IgD-negative memory B cell (primary cell): ENCODE measurements at regions not wholly inside any gene's neighbourhood (a gene's known extent, or its start where the extent isn't known, plus 50 kb on each side); places are given as distances from the start of the nearest gene placed in this dataset.
"Not testable (repeated sequence)": the region's sequence is repeated elsewhere in the genome, so short reads cannot be mapped to it uniquely, and the experiment has no call there.

ENCODE experiments used
- H3K27ac Mint-ChIP-seq, 3 donors: one replicate each; pipeline ENCODE4 v1.8.0; 2020 to 2022; ENCODE audit warnings: mild to moderate bottlenecking in 3 of 3, mixed read lengths in 3 of 3, moderate library complexity in 1 of 3
- H3K27me3 Mint-ChIP-seq: one replicate; pipeline ENCODE4 v1.8.0; 2021; ENCODE audit warnings: mixed read lengths
- H3K36me3 Mint-ChIP-seq: one replicate; pipeline ENCODE4 v1.8.0; 2020; ENCODE audit warnings: mild to moderate bottlenecking, mixed read lengths
- H3K4me1 Mint-ChIP-seq, 3 donors: one replicate each; pipeline ENCODE4 v1.8.0; 2020 to 2022; ENCODE audit warnings: mixed read lengths in 3 of 3, mild to moderate bottlenecking in 1 of 3
- H3K4me3 Mint-ChIP-seq, 4 donors: one replicate each; pipeline ENCODE4 v1.8.0; 2020 to 2022; ENCODE audit warnings: mild to moderate bottlenecking in 4 of 4, mixed read lengths in 4 of 4, moderate library complexity in 3 of 4
- H3K9me3 Mint-ChIP-seq, 3 donors: one replicate each; pipeline ENCODE4 v1.8.0; 2020 to 2021; ENCODE audit warnings: mixed read lengths in 3 of 3, mild to moderate bottlenecking in 1 of 3

DNA sequence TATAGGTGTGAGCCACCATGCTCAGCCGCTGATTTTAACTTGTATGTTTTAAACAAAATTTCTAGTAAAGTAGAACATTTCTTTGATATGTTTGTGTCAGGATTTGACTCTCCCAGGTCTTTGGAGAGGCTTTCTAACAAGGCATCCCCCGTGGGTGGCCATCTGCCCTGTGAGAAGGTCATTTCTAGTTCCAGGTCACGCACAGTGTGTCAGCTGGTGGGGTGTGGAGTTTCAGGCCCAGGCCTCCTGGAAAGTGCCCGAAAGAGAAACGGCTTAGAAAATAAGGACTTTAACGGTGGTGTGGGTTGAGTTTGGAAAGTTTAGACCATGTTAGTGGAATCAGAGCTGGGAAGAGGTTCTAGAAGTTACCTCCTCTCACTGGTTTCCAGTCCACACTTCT is 61.0 kb downstream of the SPDYE17 start:
- H3K27me3 Mint-ChIP-seq, H3K4me3 Mint-ChIP-seq, H3K36me3 Mint-ChIP-seq, H3K27ac Mint-ChIP-seq, H3K9me3 Mint-ChIP-seq, H3K4me1 Mint-ChIP-seq: not testable (repeated sequence)

DNA sequence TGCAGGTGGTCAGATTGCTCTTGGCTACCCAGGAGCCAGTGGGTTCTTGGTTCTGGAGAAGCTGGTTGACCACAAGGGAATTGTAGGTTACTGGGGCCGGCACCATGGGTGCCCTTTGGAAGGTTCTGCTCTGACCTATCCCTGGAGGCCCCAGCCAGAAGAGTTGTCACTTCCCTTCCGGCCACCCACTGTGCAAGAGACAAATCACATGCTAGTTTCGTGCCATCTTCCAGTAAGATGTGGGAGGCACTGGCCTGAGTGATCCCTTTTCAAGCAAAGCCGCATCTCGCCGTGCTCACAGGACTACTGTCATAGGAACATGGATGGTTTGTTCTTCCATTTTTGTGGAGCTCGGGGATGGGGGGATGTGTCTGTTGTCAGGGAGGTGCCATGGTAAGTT is 62.3 kb downstream of the SPDYE17 start:
- not testable (repeated sequence) for H3K27me3 Mint-ChIP-seq

DNA sequence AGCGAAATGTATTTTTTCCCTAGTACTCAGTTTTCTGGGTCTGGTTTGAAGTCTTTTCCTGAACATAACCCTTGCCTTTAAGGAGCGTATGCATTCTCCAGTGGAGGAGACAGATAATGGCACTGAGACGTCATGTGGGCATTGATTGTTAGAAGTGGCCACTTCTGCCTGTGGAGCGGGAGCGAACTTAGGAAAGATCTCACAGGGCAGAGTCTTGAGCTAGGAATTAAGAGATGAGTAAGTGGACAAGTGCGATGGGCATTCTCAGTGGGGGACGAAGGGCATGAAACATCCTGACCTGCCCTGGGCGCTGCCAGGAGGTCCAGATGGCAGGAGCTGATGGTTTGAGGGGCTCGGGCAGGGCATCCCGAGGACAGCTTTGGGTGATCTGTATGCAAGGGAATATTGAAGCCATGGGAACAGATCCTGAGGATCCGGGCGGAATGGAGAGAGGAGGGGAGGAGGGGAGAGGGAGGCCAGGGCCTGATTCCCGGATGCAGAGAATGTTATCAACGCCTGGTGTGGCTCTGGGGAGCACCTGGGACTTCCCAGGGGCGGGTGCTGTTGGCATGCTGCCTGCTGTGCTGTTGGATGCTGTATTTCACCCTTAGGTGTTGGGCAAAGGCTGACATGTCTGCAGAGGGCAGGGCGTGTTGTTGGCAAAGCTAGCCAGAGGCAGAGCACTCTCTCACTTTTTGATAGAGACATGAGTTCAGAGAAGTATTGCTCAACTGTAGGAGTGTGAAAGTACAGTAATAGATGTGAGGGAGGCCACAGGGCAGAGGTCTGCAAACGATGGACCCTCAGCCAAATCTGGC is 66.2 kb downstream of the SPDYE17 start:
- not testable (repeated sequence) for H3K4me1 Mint-ChIP-seq, H3K9me3 Mint-ChIP-seq, H3K4me3 Mint-ChIP-seq, H3K36me3 Mint-ChIP-seq, H3K27ac Mint-ChIP-seq, H3K27me3 Mint-ChIP-seq

More for the DNA sequence above, 62.3 kb downstream of the SPDYE17 start:
- H3K9me3 Mint-ChIP-seq, H3K27ac Mint-ChIP-seq, H3K36me3 Mint-ChIP-seq, H3K4me3 Mint-ChIP-seq, H3K4me1 Mint-ChIP-seq: not testable (repeated sequence)

DNA sequence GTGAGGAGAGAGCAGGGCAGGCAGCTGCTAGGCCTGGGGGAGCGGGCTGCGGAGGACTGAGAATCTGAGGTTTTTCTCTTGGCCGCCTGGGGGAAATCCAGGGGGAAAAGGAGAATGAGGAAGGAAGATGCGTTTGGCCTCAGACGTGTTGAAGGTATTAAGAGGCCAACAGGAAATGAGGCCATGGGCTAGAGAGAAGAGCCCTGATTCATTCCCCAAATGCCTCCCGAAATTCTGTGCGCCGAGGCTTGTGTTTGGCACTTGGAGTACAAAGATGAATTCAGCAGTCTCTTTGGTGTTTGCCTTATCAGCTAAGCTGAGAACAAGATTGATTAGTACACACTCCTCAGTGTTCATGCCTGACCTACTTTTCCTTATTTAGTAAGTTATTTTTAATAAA is 68.1 kb downstream of the SPDYE17 start:
- H3K9me3 Mint-ChIP-seq, H3K27me3 Mint-ChIP-seq, H3K36me3 Mint-ChIP-seq, H3K27ac Mint-ChIP-seq, H3K4me3 Mint-ChIP-seq, H3K4me1 Mint-ChIP-seq: not testable (repeated sequence)

DNA sequence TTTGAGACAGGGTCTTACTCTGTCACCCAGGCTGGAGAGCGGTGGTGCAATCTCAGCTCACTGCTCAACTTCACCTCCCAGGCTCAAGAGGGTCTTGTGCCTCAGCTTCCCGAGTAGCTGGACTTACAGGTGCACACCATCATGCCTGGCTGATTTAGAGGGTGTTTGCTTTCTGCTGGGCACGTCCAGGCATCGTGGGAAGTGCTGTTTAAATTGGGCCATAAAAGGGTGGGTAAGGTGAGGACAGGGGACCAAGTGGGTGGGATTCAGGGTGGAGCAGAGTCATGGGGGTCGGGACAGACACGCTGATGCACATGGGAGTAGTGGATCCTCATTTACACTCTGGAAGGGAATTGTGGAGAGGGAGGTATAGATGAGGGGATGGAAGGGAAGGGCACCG is 69.1 kb downstream of the SPDYE17 start:
- H3K4me1 Mint-ChIP-seq, H3K27me3 Mint-ChIP-seq, H3K36me3 Mint-ChIP-seq, H3K27ac Mint-ChIP-seq, H3K4me3 Mint-ChIP-seq, H3K9me3 Mint-ChIP-seq: not testable (repeated sequence)

DNA sequence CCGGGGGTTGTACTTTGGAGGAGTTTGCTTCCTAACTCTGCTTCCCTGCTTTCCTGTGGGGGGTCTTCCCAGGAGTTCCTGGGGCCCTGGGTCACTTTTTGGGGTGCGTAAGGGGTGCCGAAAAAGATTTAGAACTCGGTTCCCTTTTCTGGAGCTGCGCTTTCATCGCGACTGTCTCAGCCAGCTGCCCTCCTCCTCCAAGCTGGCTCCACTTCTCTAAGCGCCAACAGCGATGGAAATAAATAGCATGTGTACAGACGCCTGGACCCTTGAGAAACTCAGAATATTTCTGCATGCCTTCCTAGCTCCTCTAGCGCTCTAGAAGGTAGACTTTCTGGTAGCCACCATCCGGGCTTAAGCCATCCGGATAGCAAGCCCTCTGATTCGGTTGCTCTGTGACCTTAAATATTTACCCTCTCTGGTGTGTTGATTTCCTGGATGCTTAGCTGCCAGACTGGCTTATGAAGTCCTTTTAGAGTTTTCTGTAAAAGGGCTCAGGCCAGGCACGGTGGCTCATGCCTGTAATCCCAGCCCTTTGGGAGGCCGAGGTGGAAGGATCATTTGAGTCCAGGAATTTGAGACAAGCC is 71.7 kb downstream of the SPDYE17 start:
- not testable (repeated sequence) for H3K27me3 Mint-ChIP-seq, H3K27ac Mint-ChIP-seq, H3K36me3 Mint-ChIP-seq, H3K9me3 Mint-ChIP-seq, H3K4me3 Mint-ChIP-seq, H3K4me1 Mint-ChIP-seq

DNA sequence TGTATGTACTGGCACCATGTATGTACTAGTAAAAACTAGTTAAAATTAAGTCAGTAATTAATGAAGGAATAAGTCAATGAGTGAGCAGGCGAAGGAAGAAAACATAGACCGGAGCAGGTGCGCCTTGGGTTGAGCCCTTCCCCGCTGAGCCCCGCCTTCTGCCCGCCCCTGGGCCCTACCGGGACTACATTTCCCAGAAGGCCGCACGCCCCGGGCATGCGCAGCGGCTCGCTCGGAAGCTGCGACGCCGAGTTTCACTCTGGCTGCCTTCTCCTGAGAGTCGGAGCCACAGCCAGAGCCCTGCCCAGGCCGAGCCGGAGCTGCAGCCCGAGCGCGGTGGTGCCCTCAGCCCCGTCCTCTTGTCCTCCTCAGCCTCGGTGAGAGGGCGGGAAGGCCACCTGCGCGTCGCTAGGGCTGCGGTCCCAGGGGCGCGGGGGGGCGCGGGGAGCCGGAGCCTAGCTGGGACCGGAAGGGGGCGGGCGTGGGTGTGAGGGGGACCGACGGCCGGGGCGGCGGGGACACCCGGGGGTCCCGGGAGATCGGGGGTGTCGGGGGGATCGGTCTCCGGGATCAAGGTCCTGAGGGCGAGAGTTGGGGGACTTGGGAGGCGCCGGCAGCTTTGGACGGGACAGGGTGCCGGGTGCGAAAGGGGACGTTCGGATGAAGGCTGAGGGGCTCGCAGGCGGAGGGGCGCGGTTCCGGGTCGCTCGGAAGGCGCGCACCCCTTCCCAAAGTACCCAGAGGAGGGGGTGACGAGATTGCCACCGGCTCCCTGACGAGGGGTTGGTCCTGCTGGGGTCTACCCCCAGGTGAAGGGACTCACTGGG is 72.4 kb downstream of the SPDYE17 start:
- H3K36me3 Mint-ChIP-seq, H3K4me3 Mint-ChIP-seq, H3K9me3 Mint-ChIP-seq, H3K27me3 Mint-ChIP-seq, H3K4me1 Mint-ChIP-seq, H3K27ac Mint-ChIP-seq: not testable (repeated sequence)

DNA sequence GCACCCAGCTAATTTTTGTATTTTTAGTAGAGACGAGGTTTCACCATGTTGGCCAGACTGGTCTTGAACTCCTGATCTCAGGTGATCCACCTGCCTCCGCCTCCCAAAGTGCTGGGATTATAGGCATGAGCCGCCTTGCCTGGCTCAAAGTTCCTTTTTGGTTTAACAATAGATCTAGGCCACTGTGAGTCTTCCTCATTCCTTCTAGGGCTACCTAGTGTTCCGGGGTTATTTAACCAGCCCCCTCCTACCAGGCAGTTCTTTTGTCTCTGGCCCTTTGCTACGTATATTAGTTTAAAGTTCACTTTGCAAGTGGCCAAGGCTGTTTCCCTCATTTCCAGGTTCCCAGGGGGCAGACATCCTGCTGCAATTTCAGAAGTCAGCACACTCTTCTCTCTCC is 75.6 kb downstream of the SPDYE17 start:
- not testable (repeated sequence) for H3K36me3 Mint-ChIP-seq, H3K27me3 Mint-ChIP-seq, H3K9me3 Mint-ChIP-seq, H3K4me1 Mint-ChIP-seq, H3K27ac Mint-ChIP-seq, H3K4me3 Mint-ChIP-seq

DNA sequence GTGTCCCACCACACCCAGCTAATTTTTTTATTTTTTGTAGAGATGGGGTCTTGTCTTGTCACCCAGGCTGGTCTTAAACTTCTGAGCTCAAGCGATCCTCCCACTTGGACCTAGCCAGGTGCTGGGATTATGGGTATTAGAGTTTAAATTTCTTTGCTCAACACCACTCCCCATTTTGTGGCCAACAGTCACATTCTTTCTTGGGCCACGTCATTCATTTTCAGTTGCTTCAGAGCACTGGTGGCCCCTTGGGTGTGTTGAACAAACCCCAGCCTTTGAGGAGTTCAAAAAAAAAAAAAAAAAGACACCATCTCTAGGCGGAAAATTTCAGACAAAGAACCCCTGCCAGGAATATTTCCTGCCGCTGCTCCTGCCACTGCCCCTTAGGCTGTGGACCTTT is 77.0 kb downstream of the SPDYE17 start:
- H3K4me1 Mint-ChIP-seq, H3K4me3 Mint-ChIP-seq, H3K9me3 Mint-ChIP-seq, H3K27me3 Mint-ChIP-seq, H3K27ac Mint-ChIP-seq, H3K36me3 Mint-ChIP-seq: not testable (repeated sequence)

DNA sequence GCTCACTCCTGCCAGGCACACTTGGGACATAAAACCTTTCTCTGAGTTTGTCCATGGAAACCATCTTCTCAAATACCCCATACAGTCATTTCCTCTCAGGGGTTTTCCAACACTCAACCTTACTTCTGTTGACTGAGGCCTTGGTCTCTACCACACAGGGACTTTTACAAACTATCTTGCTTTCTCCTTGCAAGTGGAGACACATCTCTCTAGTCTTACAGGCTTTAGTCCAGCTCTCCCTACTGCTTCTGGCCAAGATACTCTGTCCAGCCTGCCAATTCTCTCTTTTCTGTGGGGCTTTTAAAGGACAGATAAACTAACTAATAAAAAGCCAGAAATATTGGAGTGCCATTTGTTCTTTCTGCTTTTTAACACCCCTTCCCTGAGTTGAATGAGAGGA is 87.6 kb downstream of the SPDYE17 start:
- not testable (repeated sequence) for H3K27me3 Mint-ChIP-seq, H3K27ac Mint-ChIP-seq, H3K9me3 Mint-ChIP-seq, H3K4me1 Mint-ChIP-seq, H3K4me3 Mint-ChIP-seq, H3K36me3 Mint-ChIP-seq

DNA sequence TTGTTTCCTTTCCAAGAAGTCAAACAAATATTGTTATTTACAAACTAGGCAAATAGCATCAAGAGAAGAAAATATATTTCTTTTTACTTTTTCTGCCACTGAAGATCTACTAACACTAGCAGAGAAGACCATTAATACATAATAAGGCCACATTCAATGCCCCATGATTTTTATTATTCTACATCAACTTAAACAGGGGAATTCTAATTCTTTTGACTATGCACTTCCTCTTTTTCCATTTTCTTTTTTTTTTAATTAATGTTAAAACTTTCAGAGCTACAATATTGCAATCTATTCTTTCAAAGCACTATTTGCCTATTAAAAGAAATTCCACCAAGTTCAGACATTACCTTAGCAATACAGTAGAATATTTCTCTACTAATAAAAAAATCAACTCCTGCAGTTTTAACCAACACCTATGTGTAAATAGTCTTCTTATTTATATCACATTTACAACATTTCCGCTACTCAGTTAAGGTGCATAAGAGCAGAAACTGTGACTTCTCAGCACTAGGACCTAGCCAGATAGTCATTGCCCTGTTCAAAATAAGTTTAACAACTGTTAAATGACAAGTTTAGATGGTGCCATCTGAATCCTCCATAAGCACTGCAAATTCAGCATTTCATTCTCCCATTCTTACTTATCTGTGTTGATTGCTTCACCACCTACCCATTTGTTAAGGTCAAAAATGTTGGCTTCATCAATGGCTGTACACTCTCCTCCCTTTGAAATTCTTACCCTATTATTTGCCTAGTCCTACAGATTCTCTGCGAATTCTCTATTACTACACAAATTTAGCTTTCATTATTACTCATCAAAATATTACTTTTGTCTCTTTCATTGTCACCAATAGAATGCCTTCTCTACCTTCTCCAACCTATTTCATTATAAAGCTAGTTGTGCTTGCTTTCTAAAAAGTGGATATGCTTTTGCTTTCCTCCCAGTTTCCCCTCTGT is 90.1 kb downstream of the SPDYE17 start:
- not testable (repeated sequence) for H3K27ac Mint-ChIP-seq, H3K27me3 Mint-ChIP-seq, H3K4me1 Mint-ChIP-seq, H3K36me3 Mint-ChIP-seq, H3K9me3 Mint-ChIP-seq
- peak overlapping the region in 1 of 4 donors; percentile 17 for H3K4me3 Mint-ChIP-seq

DNA sequence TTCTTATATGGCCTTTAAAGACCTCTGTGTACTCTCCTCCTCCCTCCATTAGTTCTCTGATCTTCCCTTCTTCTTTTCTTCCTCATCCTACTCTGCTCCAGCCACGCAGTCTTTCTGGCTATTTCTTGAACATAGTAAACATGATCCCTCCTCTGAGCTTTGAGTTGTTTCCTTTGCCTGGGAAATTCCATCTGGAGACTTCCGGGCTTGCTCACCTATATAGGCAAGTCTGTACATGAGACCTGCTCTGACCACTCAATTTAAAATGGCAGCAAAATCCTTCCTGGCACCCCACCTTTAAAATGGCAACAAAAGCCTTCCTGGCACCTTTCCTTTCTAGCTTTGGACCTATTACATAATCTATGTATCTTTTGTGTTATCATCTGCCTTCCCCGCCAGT is 94.4 kb downstream of the SPDYE17 start:
- H3K27ac Mint-ChIP-seq, H3K9me3 Mint-ChIP-seq, H3K4me1 Mint-ChIP-seq, H3K27me3 Mint-ChIP-seq, H3K36me3 Mint-ChIP-seq, H3K4me3 Mint-ChIP-seq: not testable (repeated sequence)

DNA sequence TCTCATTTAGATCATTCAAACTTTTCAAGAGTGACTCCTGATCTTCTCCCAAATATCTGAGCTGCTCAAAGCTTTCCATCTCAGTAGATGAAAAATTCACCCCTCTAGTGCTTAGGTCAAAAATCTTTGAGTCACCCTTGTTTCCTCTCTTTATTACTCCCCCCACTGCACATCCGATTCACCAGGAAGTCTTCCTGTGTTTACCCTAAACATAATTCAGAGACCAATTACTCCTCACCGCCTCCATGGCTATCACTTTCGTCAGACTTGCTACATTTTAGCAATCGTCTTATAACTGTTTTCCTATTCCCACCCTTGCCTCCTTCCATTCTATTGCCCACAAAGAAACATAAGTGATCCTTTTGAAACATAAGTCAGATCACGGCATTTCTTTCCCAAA is 94.8 kb downstream of the SPDYE17 start:
- not testable (repeated sequence) for H3K9me3 Mint-ChIP-seq, H3K27ac Mint-ChIP-seq, H3K27me3 Mint-ChIP-seq, H3K36me3 Mint-ChIP-seq, H3K4me1 Mint-ChIP-seq, H3K4me3 Mint-ChIP-seq

DNA sequence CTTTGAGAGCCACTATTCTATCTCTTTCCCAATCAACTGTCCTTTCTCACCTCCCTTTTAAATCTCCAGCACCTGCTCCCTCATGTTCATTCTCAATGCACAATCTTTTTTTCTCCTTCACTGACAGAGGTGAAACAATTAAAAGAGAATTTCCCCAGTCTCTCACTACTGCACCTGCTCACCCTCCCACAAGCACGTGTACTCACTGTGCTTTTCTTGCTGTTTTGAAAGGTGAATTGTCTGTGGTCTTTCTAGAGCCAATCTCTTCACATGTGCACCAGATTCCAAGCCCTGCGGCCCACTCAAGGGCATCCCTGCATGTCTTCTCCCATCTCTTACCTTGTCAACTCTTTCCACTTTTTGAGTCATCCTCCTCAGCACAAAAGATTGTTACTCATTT is 95.8 kb downstream of the SPDYE17 start:
- not testable (repeated sequence) for H3K36me3 Mint-ChIP-seq, H3K27ac Mint-ChIP-seq, H3K9me3 Mint-ChIP-seq, H3K4me3 Mint-ChIP-seq, H3K27me3 Mint-ChIP-seq, H3K4me1 Mint-ChIP-seq

DNA sequence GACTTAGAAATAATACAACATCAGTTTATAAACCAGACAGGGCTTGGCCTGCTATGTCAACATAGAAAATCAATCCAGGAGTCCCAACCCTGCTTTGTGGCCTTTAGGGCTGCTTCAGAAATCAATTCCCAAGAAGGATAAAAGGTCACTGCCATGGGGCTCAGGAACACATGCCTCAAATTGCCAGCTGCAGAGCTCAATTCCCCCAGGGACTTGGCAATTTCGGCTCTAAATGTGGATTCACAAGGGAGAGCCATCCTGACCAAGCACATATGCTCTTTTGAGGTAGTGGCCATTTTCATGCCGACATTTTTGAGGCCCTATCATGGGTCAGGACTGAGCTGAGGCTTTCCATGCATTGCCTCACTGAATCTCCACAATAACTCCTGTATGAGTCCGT is 97.5 kb downstream of the SPDYE17 start:
- H3K36me3 Mint-ChIP-seq, H3K27me3 Mint-ChIP-seq, H3K9me3 Mint-ChIP-seq, H3K4me1 Mint-ChIP-seq, H3K27ac Mint-ChIP-seq, H3K4me3 Mint-ChIP-seq: not testable (repeated sequence)
